ENCODE measurements at regions not wholly inside any gene's neighbourhood (a gene's known extent, or its start where the extent isn't known, plus 50 kb on each side); places are given as distances from the start of the nearest gene placed in this dataset.

- DNase-seq (ENCODE audit: low read depth in 2 of 2) = no peak
Measured at GRCh38 chr20:58091810-58092209, 136.6 kb downstream of the ANKRD60 start.

GRCh38 chr20:58090161-58090560 lies 138.3 kb downstream of the ANKRD60 start:
- no peak for DNase-seq (ENCODE audit: low read depth in 2 of 2)

- DNase-seq (ENCODE audit: low read depth in 2 of 2) = no peak
Measured at GRCh38 chr20:58088625-58089024, 139.8 kb downstream of the ANKRD60 start.

GRCh38 chr20:58088105-58088504 lies 140.3 kb downstream of the ANKRD60 start:
- no peak for DNase-seq (ENCODE audit: low read depth in 2 of 2)

- no peak for DNase-seq (ENCODE audit: low read depth in 2 of 2)
Measured at GRCh38 chr20:58087562-58087858, 140.9 kb downstream of the ANKRD60 start.

- no peak for DNase-seq (ENCODE audit: low read depth in 2 of 2)
Measured at GRCh38 chr20:58086763-58087561, 141.5 kb downstream of the ANKRD60 start.

- DNase-seq (ENCODE audit: low read depth in 2 of 2) = no peak
Measured at GRCh38 chr20:58084966-58085365, 143.5 kb downstream of the ANKRD60 start.

GRCh38 chr20:58084566-58084965 lies 143.9 kb downstream of the ANKRD60 start:
- no peak for DNase-seq (ENCODE audit: low read depth in 2 of 2)

GRCh38 chr20:58081846-58082245 lies 146.6 kb downstream of the ANKRD60 start:
- DNase-seq (ENCODE audit: low read depth in 2 of 2) = no peak

- DNase-seq (ENCODE audit: low read depth in 2 of 2) = no peak
Measured at GRCh38 chr20:58078741-58079522, 149.5 kb downstream of the ANKRD60 start.

- no peak for DNase-seq (ENCODE audit: low read depth in 2 of 2)
Measured at GRCh38 chr20:58077282-58077681, 151.2 kb downstream of the ANKRD60 start.

GRCh38 chr20:58076405-58076804 lies 152.0 kb downstream of the ANKRD60 start:
- DNase-seq (ENCODE audit: low read depth in 2 of 2) = no peak

GRCh38 chr20:58075586-58076345 lies 152.7 kb downstream of the ANKRD60 start:
- DNase-seq (ENCODE audit: low read depth in 2 of 2) = no peak

GRCh38 chr20:58073945-58074856 lies 154.3 kb downstream of the ANKRD60 start:
- no peak for DNase-seq (ENCODE audit: low read depth in 2 of 2)

GRCh38 chr20:58072695-58073671 lies 155.5 kb downstream of the ANKRD60 start:
- DNase-seq (ENCODE audit: low read depth in 2 of 2) = no peak

- DNase-seq (ENCODE audit: low read depth in 2 of 2) = no peak
Measured at GRCh38 chr20:58071991-58072390, 156.5 kb downstream of the ANKRD60 start.

GRCh38 chr20:58071298-58071697 lies 157.2 kb downstream of the ANKRD60 start:
- no peak for DNase-seq (ENCODE audit: low read depth in 2 of 2)

- DNase-seq (ENCODE audit: low read depth in 2 of 2) = no peak
Measured at GRCh38 chr20:58070664-58071196, 157.7 kb downstream of the ANKRD60 start.

- no peak for DNase-seq (ENCODE audit: low read depth in 2 of 2)
Measured at GRCh38 chr20:58069796-58070663, 158.4 kb downstream of the ANKRD60 start.

Measured in stimulated activated CD8-positive, alpha-beta memory T cell treated with anti-CD3 and anti-CD28 coated beads, Interleukin-15, amount 100 ng/mL, for 48 hours (primary cell).